Neutrophil (primary cell): ENCODE measurements at regions not wholly inside any gene's neighbourhood (a gene's known extent, or its start where the extent isn't known, plus 50 kb on each side); places are given as distances from the start of the nearest gene placed in this dataset.
"Not testable (repeated sequence)": the region's sequence is repeated elsewhere in the genome, so short reads cannot be mapped to it uniquely, and the experiment has no call there.

Source experiments
- H3K27ac ChIP-seq: fragments of 200-600 bp; sonication (generic); 2 replicates; pipeline ENCODE4 v1.5.1; 2016; ENCODE audit warnings: mild to moderate bottlenecking, moderate library complexity
- H3K27me3 ChIP-seq: fragments of 200-600 bp; sonication (generic); 2 replicates; pipeline ENCODE4 v1.6.0; 2016; ENCODE audit warnings: mild to moderate bottlenecking
- H3K36me3 ChIP-seq: fragments of 200-600 bp; sonication (generic); 2 replicates; pipeline ENCODE4 v1.5.1; 2017
- H3K4me1 ChIP-seq, 2 experiments: fragments of 200-600 bp in 1 of 2; sonication (generic) in 1 of 2; 1 replicate in 1 of 2; 2 replicates in 1 of 2; pipeline versions ENCODE4 v1.5.1 to v1.6.1; 2013 to 2016; ENCODE audit warnings: low read depth in 1 of 2, low read length in 1 of 2, mild to moderate bottlenecking in 1 of 2, moderate library complexity in 1 of 2; ENCODE audit not compliant: control insufficient read depth in 1 of 2, insufficient read depth in 1 of 2
- H3K4me3 ChIP-seq, 2 experiments: fragments of 200-600 bp in 1 of 2; sonication (generic) in 1 of 2; 1 replicate in 1 of 2; 2 replicates in 1 of 2; pipeline ENCODE4 v1.5.1; 2013 to 2016; ENCODE audit warnings: low read depth in 1 of 2, low read length in 1 of 2, mild to moderate bottlenecking in 1 of 2, moderate library complexity in 1 of 2
- H3K9me3 ChIP-seq: fragments of 200-600 bp; sonication (generic); 2 replicates; pipeline ENCODE4 v1.5.1; 2016
- TF ChIP-seq, protein P1 (sequence below): fragments of 200-600 bp; sonication (generic); IDR thresholded peaks from 2 replicates; pipeline ENCODE4 v1.5.1; 2016; ENCODE audit warnings: antibody characterized with exemption

DNA sequence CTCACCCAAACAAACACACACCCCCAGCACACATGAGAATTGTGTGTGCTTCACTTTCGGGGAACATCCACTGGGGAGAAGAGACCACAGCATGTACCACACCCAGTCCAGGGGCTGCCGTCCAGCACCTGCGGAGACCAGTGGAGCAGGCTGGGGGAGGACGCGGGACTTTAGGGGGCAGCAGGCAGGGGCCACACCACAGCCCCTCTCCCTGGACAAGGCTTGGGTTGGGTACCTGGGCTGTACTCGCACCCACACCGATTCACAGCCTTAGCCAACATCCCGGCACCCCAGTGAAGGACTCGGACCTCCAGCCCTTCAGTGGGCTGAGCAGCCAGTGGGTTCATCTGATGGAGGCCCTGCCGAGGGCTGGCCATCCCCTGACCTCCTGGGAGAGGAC, 63.3 kb downstream of the RBFOX3 start:
- peaks cover 5% of the 10 kb centered on the region for H3K27me3 ChIP-seq
- H3K4me3 ChIP-seq = no peak overlapping the region
- TF ChIP-seq, protein P1, sequence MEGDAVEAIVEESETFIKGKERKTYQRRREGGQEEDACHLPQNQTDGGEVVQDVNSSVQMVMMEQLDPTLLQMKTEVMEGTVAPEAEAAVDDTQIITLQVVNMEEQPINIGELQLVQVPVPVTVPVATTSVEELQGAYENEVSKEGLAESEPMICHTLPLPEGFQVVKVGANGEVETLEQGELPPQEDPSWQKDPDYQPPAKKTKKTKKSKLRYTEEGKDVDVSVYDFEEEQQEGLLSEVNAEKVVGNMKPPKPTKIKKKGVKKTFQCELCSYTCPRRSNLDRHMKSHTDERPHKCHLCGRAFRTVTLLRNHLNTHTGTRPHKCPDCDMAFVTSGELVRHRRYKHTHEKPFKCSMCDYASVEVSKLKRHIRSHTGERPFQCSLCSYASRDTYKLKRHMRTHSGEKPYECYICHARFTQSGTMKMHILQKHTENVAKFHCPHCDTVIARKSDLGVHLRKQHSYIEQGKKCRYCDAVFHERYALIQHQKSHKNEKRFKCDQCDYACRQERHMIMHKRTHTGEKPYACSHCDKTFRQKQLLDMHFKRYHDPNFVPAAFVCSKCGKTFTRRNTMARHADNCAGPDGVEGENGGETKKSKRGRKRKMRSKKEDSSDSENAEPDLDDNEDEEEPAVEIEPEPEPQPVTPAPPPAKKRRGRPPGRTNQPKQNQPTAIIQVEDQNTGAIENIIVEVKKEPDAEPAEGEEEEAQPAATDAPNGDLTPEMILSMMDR = no peak
- no peaks in the 10 kb centered on the region for H3K4me1 ChIP-seq
- no peaks in the 10 kb centered on the region for H3K9me3 ChIP-seq
- H3K27ac ChIP-seq = no peak overlapping the region
- no peaks in the 10 kb centered on the region for H3K36me3 ChIP-seq

DNA sequence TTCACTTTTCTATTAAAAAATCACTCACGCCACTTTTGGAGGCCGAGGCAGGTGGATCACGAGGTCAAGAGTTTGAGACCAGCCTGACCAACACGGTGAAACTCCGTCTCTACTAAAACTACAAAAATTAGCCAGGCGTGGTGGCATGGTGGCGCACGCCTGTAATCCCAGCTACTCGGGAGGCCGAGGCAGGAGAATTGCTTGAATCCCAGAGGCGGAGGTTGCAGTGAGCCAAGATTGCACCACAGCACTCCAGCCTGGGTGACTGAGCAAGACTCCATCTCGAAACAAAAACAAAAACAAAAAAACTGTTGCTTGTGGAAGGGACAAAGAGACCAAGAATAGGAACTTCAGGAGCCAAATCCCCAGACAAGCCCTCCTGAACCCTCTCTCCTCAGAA, 63.7 kb downstream of the RBFOX3 start:
- not testable (repeated sequence) for H3K27me3 ChIP-seq, H3K4me1 ChIP-seq, H3K4me3 ChIP-seq, H3K9me3 ChIP-seq, H3K27ac ChIP-seq, H3K36me3 ChIP-seq

- Histone ChIP-seq H3K27ac (no peak overlapping the region), H3K27me3 (peaks cover 5% of the 10 kb centered on the region), H3K4me3 (no peak overlapping the region), H3K9me3 (no peaks in the 10 kb centered on the region), H3K4me1 (no peaks in the 10 kb centered on the region), H3K36me3 (no peaks in the 10 kb centered on the region)
- TF ChIP-seq, protein P1 = no peak
These were observed 64.5 kb downstream of the RBFOX3 start for GRCh38 chr17:79546386-79546785.

GRCh38 chr17:79545251-79546005, 65.4 kb downstream of the RBFOX3 start:
- TF ChIP-seq, protein P1 = no peak
- Histone ChIP-seq H3K4me3 (no peak overlapping the region), H3K9me3 (no peaks in the 10 kb centered on the region), H3K27ac (no peak overlapping the region), H3K36me3 (no peaks in the 10 kb centered on the region), H3K27me3 (peaks cover 5% of the 10 kb centered on the region), H3K4me1 (no peaks in the 10 kb centered on the region)

- Histone ChIP-seq H3K27ac (no peak overlapping the region), H3K4me3 (no peak overlapping the region), H3K9me3 (no peaks in the 10 kb centered on the region), H3K4me1 (no peaks in the 10 kb centered on the region), H3K27me3 (peaks cover 5% of the 10 kb centered on the region), H3K36me3 (no peaks in the 10 kb centered on the region)
- TF ChIP-seq, protein P1 = no peak
These were observed 66.5 kb downstream of the RBFOX3 start for GRCh38 chr17:79544142-79544914.

DNA sequence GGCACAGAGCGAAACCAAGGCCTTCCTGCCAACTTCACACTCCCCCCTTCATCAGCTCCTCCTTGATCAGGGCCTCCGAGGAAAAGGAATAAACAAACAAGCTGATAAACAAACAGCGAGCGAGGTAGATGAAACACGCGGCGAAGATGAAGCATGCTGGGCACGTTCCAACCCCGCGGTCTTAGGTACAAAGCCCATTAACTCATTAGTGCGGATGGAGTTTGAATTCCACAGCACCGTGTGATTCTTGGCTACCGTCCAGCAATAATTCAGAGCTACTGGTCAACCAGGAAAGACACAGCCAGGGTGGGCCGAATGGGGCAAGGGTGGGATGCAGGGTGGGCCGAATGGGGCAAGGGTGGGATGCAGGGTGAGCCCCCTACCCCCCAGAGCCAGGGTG, 67.3 kb downstream of the RBFOX3 start:
- Histone ChIP-seq H3K27me3 (peaks cover 5% of the 10 kb centered on the region), H3K4me1 (no peaks in the 10 kb centered on the region), H3K4me3 (no peak overlapping the region), H3K27ac (no peak overlapping the region), H3K9me3 (no peaks in the 10 kb centered on the region), H3K36me3 (no peaks in the 10 kb centered on the region)
- TF ChIP-seq, protein P1 = no peak
